ENCODE measurements at regions not wholly inside any gene's neighbourhood (a gene's known extent, or its start where the extent isn't known, plus 50 kb on each side); places are given as distances from the start of the nearest gene placed in this dataset.
"Not testable (repeated sequence)": the region's sequence is repeated elsewhere in the genome, so short reads cannot be mapped to it uniquely, and the experiment has no call there.

DNA sequence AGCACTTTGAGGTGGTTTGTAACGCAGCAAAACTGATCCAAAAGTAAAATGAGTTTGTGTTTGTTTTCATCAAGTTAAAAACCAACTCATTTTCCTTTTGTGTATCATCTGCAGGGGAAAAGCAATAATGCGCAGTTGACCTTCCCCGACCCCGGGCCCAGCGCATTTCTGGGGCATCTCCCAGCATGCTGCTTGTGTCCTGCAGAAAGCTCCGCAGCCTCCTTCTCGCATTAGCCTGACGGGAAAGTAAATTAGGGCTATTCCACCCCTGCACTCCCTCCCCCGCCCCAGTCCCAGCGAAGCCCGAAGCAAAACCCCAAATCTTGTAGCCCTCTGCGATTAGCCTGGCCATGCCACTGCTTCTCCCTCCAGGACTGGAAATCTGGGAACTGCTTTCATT lies 82.0 kb upstream of the PPM1B start:
- no peak for DNase-seq (ENCODE audit: low spot score)

DNA sequence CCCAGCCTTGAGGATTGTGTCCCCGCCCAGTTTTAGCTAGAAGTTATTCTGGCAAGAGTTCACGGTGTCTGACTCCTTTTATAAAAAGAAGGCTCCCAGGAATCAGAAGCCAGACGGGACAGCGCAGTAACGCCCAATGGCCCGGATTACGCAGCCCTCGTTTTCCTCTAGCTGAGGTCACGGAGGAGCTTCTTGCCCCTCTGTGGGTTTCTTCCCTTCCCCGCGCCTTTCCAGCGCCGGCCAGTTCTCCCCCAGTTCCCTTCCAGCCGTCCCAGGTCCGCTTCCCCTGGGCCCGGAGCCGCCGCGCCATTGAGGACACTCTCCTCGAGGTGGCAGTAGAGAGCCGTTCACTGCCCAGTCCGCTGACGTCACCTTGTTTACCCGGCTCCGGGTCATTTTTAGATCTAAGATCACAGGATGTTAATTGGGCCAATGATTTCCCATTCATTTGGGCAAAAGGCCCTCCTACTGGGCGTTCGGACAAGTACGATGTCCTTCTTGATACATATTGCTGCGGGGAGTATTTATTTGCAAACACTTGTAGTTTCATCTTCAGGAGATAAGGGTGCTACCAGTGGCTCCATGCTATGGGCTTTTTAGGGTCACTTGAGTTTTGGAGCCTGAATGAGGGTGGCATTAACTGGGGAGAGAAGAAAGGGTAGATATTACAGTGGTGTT lies 81.5 kb upstream of the PPM1B start:
- peak; percentile 94 for DNase-seq (ENCODE audit: low spot score)

DNA sequence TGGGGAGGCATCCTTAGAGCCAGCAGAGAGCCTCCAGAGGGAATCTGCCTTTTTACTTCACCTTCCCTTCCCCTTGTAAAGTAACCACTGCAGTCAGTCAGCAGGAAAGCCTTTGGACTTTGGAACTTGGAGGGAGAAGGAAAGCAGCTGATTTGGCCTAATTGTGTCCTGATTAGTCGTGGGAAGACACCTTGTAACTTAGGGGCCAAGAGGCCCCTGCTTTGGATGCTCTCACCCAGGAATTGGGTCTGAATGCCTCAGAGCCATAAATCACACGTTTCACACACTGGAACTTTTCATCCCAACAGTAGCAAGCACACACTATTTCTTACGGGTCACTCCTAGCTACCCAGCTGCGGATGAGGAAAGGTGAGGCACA lies 81.0 kb upstream of the PPM1B start:
- no peak for DNase-seq (ENCODE audit: low spot score)

DNA sequence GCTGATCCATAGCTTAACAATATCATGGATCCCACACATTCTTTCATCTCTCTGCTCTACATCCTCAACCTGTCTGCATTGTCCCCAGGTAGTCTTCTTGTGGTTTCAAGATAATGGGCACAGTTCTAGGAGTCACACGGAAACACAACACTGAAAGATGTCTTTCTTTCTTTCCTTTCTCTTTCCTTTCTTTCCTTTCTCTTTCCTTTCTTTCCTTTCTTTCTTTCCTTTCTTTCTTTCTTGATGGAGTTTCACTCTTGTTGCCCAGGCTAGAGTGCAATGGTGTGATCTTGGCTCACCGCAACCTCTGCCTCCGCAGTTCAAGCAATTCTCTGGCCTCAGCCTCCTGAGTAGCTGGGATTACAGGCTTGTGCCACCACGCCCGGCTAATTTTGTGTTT lies 76.2 kb upstream of the PPM1B start:
- not testable (repeated sequence) for DNase-seq (ENCODE audit: low spot score)

DNA sequence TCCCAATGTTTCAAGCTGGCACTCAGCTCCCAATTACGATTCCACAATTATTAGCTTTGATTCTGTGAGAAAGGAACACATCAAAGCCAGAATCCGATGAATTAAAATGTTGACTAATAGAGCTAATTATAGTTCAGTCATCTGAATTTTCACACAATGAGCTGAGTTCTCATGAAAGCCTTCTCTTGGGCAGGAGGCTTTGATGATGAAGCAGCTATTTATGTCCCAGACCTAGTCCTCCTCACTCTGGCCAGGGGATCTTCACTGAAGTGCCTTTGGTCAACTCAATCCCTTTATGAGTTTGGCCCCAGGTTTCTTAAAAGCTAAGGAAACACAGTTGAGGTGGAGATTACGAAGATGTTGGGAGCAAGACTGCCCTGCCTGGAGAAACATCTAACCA lies 74.7 kb upstream of the PPM1B start:
- no peak for DNase-seq (ENCODE audit: low spot score)

DNA sequence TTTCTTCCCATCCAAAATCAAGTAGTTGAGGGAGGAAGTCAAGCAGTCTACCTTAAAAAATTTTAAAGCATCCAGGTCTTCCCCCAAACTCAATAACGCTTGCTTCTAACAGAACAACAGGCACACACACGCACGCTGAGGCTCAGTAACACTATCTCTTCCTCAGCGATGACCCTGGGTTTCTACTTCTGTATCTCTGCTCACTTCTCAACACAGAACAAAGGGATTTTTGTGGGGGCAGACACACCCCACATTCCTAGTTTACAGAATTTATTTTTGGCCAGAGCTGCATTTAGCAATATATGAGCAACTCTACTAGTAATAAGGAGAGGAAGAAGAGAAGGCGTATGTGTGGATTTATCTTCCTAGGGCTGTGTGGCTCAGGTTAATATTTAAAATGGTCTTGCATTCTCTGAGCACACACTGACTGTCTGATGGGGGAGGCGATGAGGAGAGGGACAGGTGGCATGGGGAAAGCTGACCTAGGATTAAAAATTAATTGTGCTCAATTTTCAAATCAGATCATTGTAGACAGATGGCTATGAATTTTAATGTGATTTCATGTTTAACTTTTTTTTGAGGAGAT lies 71.3 kb upstream of the PPM1B start:
- DNase-seq (ENCODE audit: low spot score) = no peak

DNA sequence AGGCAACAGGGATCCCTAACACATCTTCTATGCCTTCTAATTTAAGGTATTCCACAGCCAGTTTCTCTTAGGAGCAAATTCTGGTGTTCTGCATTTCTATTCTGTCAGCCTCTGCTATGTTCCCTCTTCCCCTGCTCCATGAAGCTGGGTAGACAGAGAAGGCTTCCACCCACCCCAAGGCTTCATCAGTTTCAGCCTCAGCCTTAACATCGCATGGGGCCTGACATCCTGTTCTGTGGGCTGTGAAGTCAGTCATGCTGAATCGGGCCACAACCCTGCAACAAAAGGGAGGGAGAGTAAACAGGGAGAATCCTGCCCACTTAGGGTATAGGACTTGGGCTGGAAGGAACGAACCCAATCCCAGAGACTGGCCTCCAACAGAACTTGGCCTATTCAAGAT lies 70.6 kb upstream of the PPM1B start:
- DNase-seq (ENCODE audit: low spot score) = no peak

DNA sequence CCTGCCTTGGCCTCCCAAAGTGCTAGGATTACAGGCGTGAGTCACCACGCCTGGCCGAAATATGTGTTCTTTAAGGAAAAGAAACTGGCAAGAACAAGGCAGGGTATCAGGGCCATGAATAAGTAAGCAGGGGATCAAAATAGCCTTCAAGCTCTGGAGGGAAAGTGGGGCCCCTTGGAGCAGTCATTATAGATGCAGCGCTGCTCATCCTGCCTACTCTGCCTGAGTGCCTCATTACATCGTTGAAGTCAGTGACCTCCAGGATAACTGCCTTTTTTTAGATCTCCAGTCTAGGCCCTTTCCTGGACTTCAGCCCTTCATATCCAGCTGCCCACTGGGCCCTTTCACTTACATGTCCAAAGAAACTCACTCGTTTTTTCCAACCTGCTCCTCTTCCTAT lies 69.8 kb upstream of the PPM1B start:
- DNase-seq (ENCODE audit: low spot score) = no peak

DNA sequence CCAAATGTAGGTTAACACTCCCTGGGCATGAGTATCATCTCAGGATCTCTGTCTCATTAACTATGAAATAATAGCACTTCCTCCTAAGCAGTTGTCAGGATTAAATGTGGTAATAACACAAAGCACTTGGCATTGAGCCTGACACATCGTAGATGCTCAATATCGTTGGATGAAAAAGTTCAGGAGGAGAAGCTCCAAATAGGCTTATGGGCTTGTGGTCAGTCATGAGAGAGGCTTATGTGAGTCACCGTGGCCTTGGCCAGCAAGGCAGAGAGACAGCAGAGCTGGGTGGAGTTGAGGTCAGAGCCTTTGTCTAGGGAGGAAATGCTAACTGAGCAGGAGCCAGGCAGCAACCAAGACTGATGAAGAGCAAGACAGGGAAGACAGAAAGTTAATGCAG lies 68.3 kb upstream of the PPM1B start:
- peak; percentile 95 for DNase-seq (ENCODE audit: low spot score)

DNA sequence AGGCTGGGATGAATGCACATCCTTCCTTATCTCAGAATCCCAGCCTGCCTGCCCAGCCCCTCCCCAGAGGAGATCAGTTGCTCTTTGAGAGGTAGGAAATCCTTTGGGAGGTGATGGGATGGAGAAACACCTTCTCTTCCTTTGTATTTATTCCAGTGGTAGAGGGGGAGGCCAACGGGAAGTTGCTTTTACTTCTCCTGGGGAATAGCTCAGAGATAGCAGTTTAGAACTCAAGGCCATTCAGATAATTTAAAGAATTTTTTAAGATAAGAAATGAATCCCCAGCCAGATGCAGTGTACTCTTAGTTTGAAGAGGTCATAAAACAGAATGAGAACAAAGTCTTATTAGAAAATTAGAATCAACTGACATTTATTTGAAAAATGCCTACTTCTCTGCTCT lies 67.4 kb upstream of the PPM1B start:
- DNase-seq (ENCODE audit: low spot score) = no peak

DNA sequence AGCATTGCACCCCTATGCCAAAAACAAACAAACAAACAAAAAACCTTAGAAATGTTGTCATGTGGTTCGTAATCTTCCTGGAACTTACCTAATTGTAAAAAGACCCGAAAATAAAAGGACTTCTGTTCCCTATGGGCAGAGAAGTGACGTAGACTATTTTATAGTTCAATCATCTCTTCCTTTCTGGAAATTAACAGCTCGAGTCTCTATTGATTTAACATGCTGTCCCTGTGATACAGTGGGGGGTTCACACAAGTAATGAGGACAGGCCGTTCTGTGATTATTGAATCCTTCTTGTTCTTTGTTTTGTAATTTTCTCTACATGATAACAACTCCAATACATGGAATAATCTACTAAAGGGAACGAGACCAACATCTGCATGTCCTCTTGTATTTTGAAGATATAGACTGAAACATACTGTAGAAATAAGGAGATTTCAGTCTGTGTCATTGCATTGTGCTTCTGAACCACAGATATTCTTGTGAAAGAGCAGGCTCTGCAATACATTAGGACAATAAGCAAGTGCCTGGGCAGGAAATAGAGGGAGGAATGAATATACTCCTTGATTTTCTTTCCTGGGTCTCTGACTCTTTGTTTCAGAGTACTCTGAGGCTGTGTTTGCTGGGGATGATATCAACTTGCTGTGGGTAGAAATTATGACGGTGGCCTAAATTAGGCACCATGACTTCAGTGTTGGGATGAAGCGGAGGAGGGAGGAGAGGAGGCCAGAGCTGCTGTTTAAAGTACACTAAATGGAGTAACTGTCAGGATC lies 65.7 kb upstream of the PPM1B start:
- no peak for DNase-seq (ENCODE audit: low spot score)

DNA sequence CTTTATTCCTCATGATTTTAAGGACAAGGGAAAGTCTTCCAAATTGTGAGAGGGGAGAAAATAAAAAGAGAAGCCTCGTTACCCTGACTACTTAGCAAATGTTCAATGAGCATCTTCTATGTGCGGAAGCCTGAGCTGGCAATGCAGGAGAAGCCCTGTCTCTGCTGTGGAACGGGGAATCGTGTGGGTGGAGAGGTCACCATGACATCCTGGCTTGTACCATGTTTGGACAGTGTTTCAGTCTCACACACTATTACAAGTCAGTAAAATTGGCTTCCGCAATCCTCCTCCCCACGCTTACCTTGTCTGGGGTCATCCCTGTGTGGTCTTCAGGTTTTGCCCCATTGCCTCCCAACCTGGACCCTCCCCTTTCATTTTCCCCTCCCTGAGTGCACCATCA lies 65.0 kb upstream of the PPM1B start:
- DNase-seq (ENCODE audit: low spot score) = no peak

DNA sequence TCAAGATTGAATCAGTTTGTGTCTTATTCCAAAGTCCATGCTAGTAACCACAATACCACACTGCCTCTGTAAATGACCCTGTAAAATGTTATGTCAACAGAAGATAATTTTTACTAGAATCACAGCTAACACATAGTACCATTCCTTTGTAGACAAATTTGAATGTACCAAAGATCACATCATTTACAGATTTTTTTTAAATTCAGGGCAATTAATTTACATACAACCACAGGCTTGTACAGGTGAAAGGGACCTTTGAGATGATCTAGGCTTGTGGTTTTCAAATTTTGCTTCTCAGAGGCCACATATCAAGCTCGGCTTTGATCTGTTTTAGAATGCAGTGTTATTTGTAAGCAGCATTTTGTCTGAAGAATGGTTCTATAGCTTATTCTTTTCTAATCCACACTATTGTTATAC lies 63.8 kb upstream of the PPM1B start:
- DNase-seq (ENCODE audit: low spot score) = no peak

DNA sequence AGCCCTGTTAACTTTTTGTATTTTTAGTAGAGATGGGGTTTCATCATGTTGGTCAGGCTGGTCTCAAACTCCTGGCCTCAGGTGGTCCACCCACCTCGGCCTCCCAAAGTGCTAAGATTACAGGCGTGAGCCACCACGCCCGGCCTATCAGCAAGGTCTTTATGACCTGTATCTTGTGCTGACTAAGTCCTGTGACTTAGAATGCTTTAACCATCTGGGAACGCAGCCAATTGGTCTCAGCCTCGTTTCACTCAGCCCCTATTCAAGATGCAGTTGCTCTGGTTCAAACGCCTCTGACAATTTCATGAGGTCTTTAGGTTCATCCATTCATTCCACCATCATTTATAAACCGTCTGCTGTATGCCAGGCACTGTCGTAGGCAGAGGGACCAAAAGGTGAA lies 62.2 kb upstream of the PPM1B start:
- not testable (repeated sequence) for DNase-seq (ENCODE audit: low spot score)

DNA sequence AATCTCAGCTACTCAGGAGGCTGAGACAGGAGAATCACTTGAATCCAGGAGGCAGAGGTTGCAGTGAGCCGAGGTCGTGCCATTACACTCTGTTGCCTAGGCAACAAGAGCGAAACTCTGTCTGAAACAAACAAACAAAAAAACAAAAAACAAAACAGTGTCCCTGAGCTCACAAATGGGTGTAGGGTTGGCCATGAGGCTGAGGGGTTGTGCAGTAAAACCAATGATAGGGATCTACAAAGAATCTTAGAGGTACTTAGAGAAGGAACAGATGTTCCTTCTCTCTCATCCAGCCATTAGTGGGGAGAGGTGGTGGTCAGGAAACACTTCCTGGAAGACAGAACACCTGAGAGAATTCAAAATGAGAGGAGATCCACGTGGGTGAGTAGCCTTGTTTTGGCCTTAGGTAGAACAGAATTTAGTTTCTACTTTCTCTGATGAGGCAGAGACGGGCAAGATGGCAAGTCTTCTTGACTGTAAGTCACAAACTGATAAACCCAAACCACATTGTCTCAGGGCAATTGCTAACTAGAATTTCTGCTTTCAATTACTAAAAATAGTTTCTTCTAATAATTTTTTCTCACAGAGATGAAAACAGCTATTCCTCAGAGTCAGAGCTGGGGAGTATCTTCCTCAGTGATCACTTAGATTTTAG lies 61.5 kb upstream of the PPM1B start:
- no peak for DNase-seq (ENCODE audit: low spot score)

DNA sequence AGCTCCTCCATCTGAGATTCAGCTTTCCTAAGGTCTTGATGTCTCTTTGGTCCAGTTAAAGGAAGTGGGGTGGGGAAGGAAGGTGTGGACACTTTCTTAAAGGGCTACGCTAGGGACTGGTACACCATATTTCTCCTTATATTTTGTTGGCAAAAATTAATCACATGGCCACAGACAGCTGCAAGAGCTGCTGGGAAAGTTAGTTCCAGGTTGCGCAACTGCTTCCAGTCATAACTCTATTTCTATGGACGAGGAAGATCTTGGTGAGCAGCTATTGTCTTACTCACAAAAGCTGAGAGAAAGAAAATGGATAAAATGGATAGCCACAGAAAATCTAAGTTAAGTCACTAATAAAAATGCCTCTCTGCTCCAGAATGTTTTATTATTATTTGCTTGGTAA lies 60.7 kb upstream of the PPM1B start:
- no peak for DNase-seq (ENCODE audit: low spot score)

DNA sequence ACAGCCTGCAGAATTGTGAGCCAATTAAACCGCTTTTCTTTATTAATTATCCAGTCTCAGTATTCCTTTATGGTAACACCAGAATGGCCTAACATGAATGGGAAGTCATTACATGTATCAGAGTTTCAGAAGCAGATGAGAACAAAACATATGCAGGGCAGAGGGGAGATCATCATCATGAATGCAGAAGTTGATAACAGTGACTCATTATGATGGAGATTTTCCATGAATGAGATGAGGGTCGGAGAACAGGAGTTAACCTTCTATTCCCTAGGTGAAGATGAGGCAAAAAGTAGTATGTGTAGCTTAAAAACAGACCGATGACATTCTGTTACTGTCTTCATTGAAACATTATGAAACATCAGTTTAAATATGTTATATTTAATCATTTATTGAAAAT lies 59.5 kb upstream of the PPM1B start:
- no peak for DNase-seq (ENCODE audit: low spot score)

DNA sequence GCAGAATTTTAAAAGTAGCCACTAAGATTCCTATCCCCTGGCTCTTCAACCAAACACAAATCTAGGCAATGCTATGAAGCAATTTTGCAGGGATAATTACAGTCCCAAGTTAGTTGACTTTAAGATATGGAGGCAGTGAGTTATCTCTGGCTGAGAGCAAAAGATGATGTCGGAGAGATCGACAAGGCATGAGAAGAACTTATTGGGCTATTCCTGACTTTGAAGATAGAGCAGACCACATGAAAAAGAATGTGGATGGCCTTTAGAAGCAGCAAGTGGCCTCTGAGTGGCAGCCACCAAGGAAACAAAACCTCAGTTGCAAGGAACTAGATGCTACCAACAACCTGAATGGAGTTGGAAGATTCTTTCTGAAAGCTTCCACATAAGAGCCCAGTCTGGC lies 58.2 kb upstream of the PPM1B start:
- DNase-seq (ENCODE audit: low spot score) = no peak

DNA sequence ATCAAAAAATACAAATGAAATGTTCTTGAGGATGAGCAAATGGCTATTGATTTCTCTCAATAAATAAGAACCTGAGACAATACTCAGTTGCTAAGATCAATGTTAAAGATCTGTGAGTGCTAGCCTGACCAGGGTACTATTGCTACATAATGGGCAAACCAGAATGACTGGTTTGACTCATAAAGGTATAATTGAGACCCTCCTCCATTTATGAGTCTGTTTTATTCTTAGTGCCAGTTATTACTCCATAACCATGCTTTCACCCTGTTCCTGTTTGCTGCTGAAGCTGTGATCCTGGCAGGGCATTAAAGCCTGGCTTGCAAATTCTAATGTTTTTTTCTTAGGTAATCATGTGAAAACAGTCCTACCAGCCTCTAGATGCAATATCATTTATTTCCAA lies 56.6 kb upstream of the PPM1B start:
- no peak for DNase-seq (ENCODE audit: low spot score)

DNA sequence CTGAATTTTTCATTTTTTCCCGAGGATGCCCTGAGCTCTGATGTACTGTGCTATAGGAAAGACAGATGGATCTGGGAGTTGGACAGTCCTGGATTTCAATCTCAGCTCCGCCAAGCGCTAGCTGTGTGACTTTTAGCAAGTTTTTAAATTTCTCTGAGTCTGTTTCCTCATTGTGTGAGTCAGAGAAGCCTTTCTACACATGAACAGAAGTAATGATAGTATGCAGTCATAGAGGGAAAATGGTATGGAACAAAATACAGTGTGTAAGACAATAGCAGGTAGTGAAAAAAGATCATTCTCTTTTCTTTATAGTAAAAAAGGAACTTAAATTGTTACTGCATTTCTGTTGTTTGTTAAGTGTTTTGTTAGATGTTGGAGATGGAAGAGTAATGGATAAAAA lies 52.4 kb upstream of the PPM1B start:
- DNase-seq (ENCODE audit: low spot score) = no peak

DNA sequence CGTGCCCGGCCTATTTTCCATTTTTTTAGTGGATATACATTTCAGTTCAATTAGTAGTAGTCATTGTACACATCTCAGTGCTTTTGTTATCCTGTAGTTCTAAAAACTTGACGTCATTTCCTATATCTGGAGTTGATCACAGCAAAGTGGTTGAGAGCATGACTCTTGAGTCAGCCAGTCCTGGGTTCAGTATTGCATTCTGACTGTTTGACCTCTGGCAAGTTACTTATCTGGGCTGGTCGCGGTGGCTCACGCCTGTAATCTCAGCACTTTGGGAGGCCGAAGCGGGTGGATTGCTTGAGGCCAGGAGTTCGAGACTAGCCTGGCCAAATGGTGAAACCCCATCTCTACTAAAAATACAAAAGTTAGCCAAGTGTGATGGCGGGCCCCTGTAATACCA lies 50.4 kb upstream of the PPM1B start:
- no peak for DNase-seq (ENCODE audit: low spot score)
